Neural cell (in vitro differentiated cells): ENCODE measurements at regions not wholly inside any gene's neighbourhood (a gene's known extent, or its start where the extent isn't known, plus 50 kb on each side); places are given as distances from the start of the nearest gene placed in this dataset.

ENCODE experiments used
- H2AFZ ChIP-seq: fragments of 200-600, 300-800 bp; sonication (generic), shearing (Covaris generic); 2 replicates; pipeline ENCODE4 v1.6.0; 2014; ENCODE audit warnings: low read depth, mild to moderate bottlenecking, antibody characterized with exemption, low read length, moderate library complexity
- H3F3A ChIP-seq: fragments of 200-600 bp; shearing (Covaris generic); 2 replicates; pipeline ENCODE4 v1.6.1; 2016; ENCODE audit warnings: mild to moderate bottlenecking, moderate library complexity, mixed read lengths, antibody characterized with exemption, low read length; ENCODE audit not compliant: insufficient read depth, poor library complexity, severe bottlenecking
- H3K27ac ChIP-seq: fragments of 200-600, 300-800 bp; sonication (generic), shearing (Covaris generic); 2 replicates; pipeline ENCODE4 v1.5.1; 2014; ENCODE audit warnings: mild to moderate bottlenecking, low read length, moderate library complexity
- H3K27me3 ChIP-seq: fragments of 300-800, 200-600 bp; sonication (generic), shearing (Covaris generic); 2 replicates; pipeline ENCODE4 v1.6.0; 2014; ENCODE audit warnings: mild to moderate bottlenecking, low read depth, low read length, moderate library complexity; ENCODE audit not compliant: insufficient read depth
- H3K36me3 ChIP-seq: fragments of 300-800, 200-600 bp; sonication (generic), shearing (Covaris generic); 2 replicates; pipeline ENCODE4 v1.5.1; 2014; ENCODE audit warnings: mild to moderate bottlenecking, antibody characterized with exemption, low read length, moderate library complexity; ENCODE audit not compliant: insufficient read depth
- H3K4me2 ChIP-seq: fragments of 300-800, 200-600 bp; sonication (generic), shearing (Covaris generic); 2 replicates; pipeline ENCODE4 v1.6.0; 2014; ENCODE audit warnings: mild to moderate bottlenecking, low read length
- H3K4me3 ChIP-seq: fragments of 300-800, 200-600 bp; sonication (generic), shearing (Covaris generic); 2 replicates; pipeline ENCODE4 v1.5.1; 2014; ENCODE audit warnings: mild to moderate bottlenecking, low read length, moderate library complexity
- H3K79me2 ChIP-seq: fragments of 200-600 bp; shearing (Covaris generic); replicated peaks from 2 replicates; pipeline ENCODE4 v1.6.0; 2014; ENCODE audit warnings: mild to moderate bottlenecking, low read length, moderate library complexity; ENCODE audit not compliant: insufficient read depth
- H3K9ac ChIP-seq: fragments of 300-800, 200-600 bp; sonication (generic), shearing (Covaris generic); 2 replicates; pipeline ENCODE4 v1.6.1; 2016; ENCODE audit warnings: mild to moderate bottlenecking, low read length, mixed read lengths
- H3K9me2 ChIP-seq: fragments of 200-600 bp; shearing (Covaris generic); 2 replicates; pipeline ENCODE4 v1.6.1; 2016; ENCODE audit warnings: mild to moderate bottlenecking, low read length, mixed read lengths; ENCODE audit not compliant: insufficient read depth
- H3K9me3 ChIP-seq: fragments of 200-600, 300-800 bp; sonication (generic), shearing (Covaris generic); 2 replicates; pipeline ENCODE4 v1.6.1; 2016; ENCODE audit warnings: mild to moderate bottlenecking, mixed run types, low read length, moderate library complexity, mixed read lengths
- H4K20me1 ChIP-seq: fragments of 200-600 bp; shearing (Covaris generic); 2 replicates; pipeline ENCODE4 v1.6.1; 2016; ENCODE audit warnings: mild to moderate bottlenecking, mixed run types; ENCODE audit not compliant: insufficient read depth
- CTCF ChIP-seq: fragments of 450-650 bp; IDR thresholded peaks from 2 replicates; pipeline ENCODE4 v1.5.1; 2014; ENCODE audit warnings: antibody characterized with exemption, mild to moderate bottlenecking, moderate library complexity; ENCODE audit not compliant: poor library complexity, severe bottlenecking
- EP300 ChIP-seq: fragments of 450-650 bp; conservative IDR thresholded peaks from 2 replicates; pipeline ENCODE4 v1.6.1; 2014; ENCODE audit warnings: antibody characterized with exemption, mild to moderate bottlenecking, moderate library complexity; ENCODE audit not compliant: poor library complexity, severe bottlenecking
- EZH2 ChIP-seq: fragments of 200-600, 300-800 bp; shearing (Covaris generic), sonication (generic); IDR thresholded peaks from 2 replicates; pipeline ENCODE4 v1.6.1; 2014; ENCODE audit warnings: antibody characterized with exemption, low read length, borderline replicate concordance, mild to moderate bottlenecking; ENCODE audit not compliant: insufficient read depth, poor library complexity, severe bottlenecking
- MXI1 ChIP-seq: fragments of 450-650 bp; conservative IDR thresholded peaks from 2 replicates; pipeline ENCODE4 v1.6.1; 2014; ENCODE audit warnings: antibody characterized with exemption, mild to moderate bottlenecking; ENCODE audit not compliant: poor library complexity, severe bottlenecking
- POLR2AphosphoS5 ChIP-seq: IDR thresholded peaks from 2 replicates; pipeline ENCODE4 v1.6.1; 2012
- RAD21 ChIP-seq: fragments of 450-650 bp; conservative IDR thresholded peaks from 2 replicates; pipeline ENCODE4 v1.6.1; 2014; ENCODE audit warnings: antibody characterized with exemption, mild to moderate bottlenecking, moderate library complexity
- REST ChIP-seq: IDR thresholded peaks from 2 replicates; pipeline ENCODE4 v1.6.1; 2012; ENCODE audit warnings: borderline replicate concordance
- SMC3 ChIP-seq: fragments of 450-650 bp; conservative IDR thresholded peaks from 2 replicates; pipeline ENCODE4 v1.6.1; 2014; ENCODE audit warnings: antibody characterized with exemption, mild to moderate bottlenecking, moderate library complexity; ENCODE audit not compliant: poor library complexity
- TAF1 ChIP-seq: IDR thresholded peaks from 2 replicates; pipeline ENCODE4 v1.6.1; 2012; ENCODE audit warnings: low read depth

- H3K4me2 ChIP-seq: no peak overlapping the region
- no peaks in the 10 kb centered on the region for H3K9me3 ChIP-seq
- H2AFZ ChIP-seq: no peak overlapping the region
- no peaks in the 10 kb centered on the region for H3K27me3 ChIP-seq
- no peaks in the 10 kb centered on the region for H3K79me2 ChIP-seq
- no peaks in the 10 kb centered on the region for H3K9me2 ChIP-seq
- no peaks in the 10 kb centered on the region for H4K20me1 ChIP-seq
- H3K27ac ChIP-seq: no peak overlapping the region
- no peaks in the 10 kb centered on the region for H3K36me3 ChIP-seq
- no peaks in the 10 kb centered on the region for H3F3A ChIP-seq
- no peak overlapping the region for H3K9ac ChIP-seq
- TF ChIP-seq POLR2AphosphoS5 (no peak), REST (no peak), EP300 (no peak), SMC3 (no peak), CTCF (no peak), MXI1 (no peak), TAF1 (no peak), EZH2 (no peak), RAD21 (no peak)
- H3K4me3 ChIP-seq: no peak overlapping the region
Measured at GRCh38 chr6:134712311-134712710, 237.6 kb downstream of the ALDH8A1 start.

- H3K4me2 ChIP-seq: no peak overlapping the region
- H3K27me3 ChIP-seq: no peaks in the 10 kb centered on the region
- H3K27ac ChIP-seq: no peak overlapping the region
Measured at GRCh38 chr6:134708079-134708478, 241.8 kb downstream of the ALDH8A1 start.

More at GRCh38 chr6:134708079-134708478, 241.8 kb downstream of the ALDH8A1 start:
- Histone ChIP-seq H3K9ac (no peak overlapping the region), H2AFZ (no peak overlapping the region), H3F3A (no peaks in the 10 kb centered on the region), H4K20me1 (no peaks in the 10 kb centered on the region), H3K9me2 (no peaks in the 10 kb centered on the region), H3K79me2 (no peaks in the 10 kb centered on the region), H3K9me3 (no peaks in the 10 kb centered on the region), H3K4me3 (no peak overlapping the region), H3K36me3 (no peaks in the 10 kb centered on the region)
- TF ChIP-seq POLR2AphosphoS5 (no peak), CTCF (no peak), RAD21 (no peak), SMC3 (no peak), EZH2 (no peak), REST (no peak), TAF1 (no peak), MXI1 (no peak), EP300 (no peak)
